ENCODE measurements at regions not wholly inside any gene's neighbourhood (a gene's known extent, or its start where the extent isn't known, plus 50 kb on each side); places are given as distances from the start of the nearest gene placed in this dataset.

DNA sequence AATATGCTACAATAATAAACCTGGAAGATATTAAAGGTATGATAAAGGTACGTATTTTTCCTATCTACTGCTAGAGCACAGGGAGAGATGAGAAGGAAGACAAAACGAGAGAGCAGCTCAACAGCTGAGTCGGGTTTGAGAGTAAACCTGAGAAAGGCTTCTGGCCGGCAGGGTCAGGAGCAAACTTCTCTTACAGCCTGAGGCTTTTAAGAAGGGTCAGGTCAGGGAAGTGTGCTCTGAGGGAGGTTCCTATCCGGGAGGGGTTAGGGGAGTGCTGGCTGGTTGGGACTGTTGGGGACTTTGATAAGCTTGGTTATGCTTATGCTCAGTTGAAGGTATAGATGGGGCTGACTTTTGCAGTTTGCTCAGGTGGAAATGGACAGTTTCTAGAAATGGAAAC lies 77.7 kb upstream of the PRR20A start:
- H2AFZ ChIP-seq (ENCODE audit: insufficient read depth, low read length, poor library complexity), result no peak overlapping the region
- no peak overlapping the region for H3K27ac ChIP-seq (ENCODE audit: low read depth, low read length)
- no peak overlapping the region for H4K8ac ChIP-seq (ENCODE audit: low read depth, low read length)
- H3K79me1 ChIP-seq (ENCODE audit: low read length), result no peaks in the 10 kb centered on the region
- no peak overlapping the region for H2BK120ac ChIP-seq (ENCODE audit: insufficient read depth, low read length, poor library complexity)
- no peak overlapping the region for H2BK5ac ChIP-seq (ENCODE audit: low read depth, low read length, poor library complexity)
- no peak overlapping the region for H4K91ac ChIP-seq (ENCODE audit: low read depth, low read length)
- no peaks in the 10 kb centered on the region for H3K9me3 ChIP-seq (ENCODE audit: insufficient read depth, low read depth, low read length)
- H3K14ac ChIP-seq (ENCODE audit: low read length), result no peak overlapping the region
- no peaks in the 10 kb centered on the region for H3K79me2 ChIP-seq (ENCODE audit: control insufficient read depth, insufficient read depth, low read length, poor library complexity)
- no peak overlapping the region for H4K12ac ChIP-seq (ENCODE audit: low read depth, low read length)
- H3K4me2 ChIP-seq (ENCODE audit: low read length), result no peak overlapping the region
- no peak for DNase-seq
- H2AK5ac ChIP-seq (ENCODE audit: low read length), result no peak overlapping the region
- no peak overlapping the region for H3K23ac ChIP-seq (ENCODE audit: low read length)
- no peak overlapping the region for H2BK12ac ChIP-seq (ENCODE audit: low read length)
- WGBS (ENCODE audit: extremely low coverage, insufficient coverage, insufficient read length), result no CpG with 5 or more reads among the region's 5 CpGs
- H3K9ac ChIP-seq (ENCODE audit: low read length), result no peak overlapping the region
- no peak overlapping the region for H3K4me3 ChIP-seq (ENCODE audit: low read depth, low read length)
- H3K4me1 ChIP-seq (ENCODE audit: control insufficient read depth in 1 of 2, insufficient read depth in 2 of 2, low read length in 2 of 2), result no peaks in the 10 kb centered on the region
- H3K27me3 ChIP-seq (ENCODE audit: insufficient read depth, low read length), result no peaks in the 10 kb centered on the region
- no peaks in the 10 kb centered on the region for H3K36me3 ChIP-seq (ENCODE audit: control insufficient read depth in 1 of 2, insufficient read depth in 2 of 2, low read length in 2 of 2)
- no peak overlapping the region for H3K18ac ChIP-seq (ENCODE audit: low read length)
- no peak overlapping the region for H3K4ac ChIP-seq (ENCODE audit: low read depth, low read length)

DNA sequence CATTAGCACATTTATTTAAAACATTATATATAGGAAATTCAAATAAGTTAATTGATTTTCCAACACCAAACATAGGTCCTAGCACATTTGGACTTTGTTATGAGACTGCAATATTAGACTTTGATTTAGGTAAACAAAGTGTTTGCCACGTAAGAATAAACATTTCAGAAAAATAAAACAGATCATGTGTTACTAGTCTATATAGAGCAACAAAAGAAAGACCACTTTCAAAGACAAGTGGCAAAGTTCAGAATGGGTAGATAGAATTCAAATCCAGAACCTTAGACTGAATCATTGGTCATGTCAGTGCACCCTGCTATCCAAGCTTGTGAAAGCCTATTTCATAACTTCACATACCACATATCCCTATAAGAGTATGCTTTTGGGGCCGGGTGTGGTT lies 66.7 kb upstream of the PRR20A start:
- no peaks in the 10 kb centered on the region for H3K9me3 ChIP-seq (ENCODE audit: insufficient read depth, low read depth, low read length)
- H3K4me1 ChIP-seq (ENCODE audit: control insufficient read depth in 1 of 2, insufficient read depth in 2 of 2, low read length in 2 of 2), result no peaks in the 10 kb centered on the region
- H3K27me3 ChIP-seq (ENCODE audit: insufficient read depth, low read length), result no peaks in the 10 kb centered on the region
- no peak overlapping the region for H3K18ac ChIP-seq (ENCODE audit: low read length)
- no peaks in the 10 kb centered on the region for H3K36me3 ChIP-seq (ENCODE audit: control insufficient read depth in 1 of 2, insufficient read depth in 2 of 2, low read length in 2 of 2)
- H4K12ac ChIP-seq (ENCODE audit: low read depth, low read length), result no peak overlapping the region
- no peak overlapping the region for H2AFZ ChIP-seq (ENCODE audit: insufficient read depth, low read length, poor library complexity)
- no peak overlapping the region for H3K4me2 ChIP-seq (ENCODE audit: low read length)
- no peaks in the 10 kb centered on the region for H3K79me1 ChIP-seq (ENCODE audit: low read length)
- H3K4ac ChIP-seq (ENCODE audit: low read depth, low read length), result no peak overlapping the region
- no peak overlapping the region for H2BK120ac ChIP-seq (ENCODE audit: insufficient read depth, low read length, poor library complexity)
- H3K27ac ChIP-seq (ENCODE audit: low read depth, low read length), result no peak overlapping the region
- H3K23ac ChIP-seq (ENCODE audit: low read length), result no peak overlapping the region
- H2AK5ac ChIP-seq (ENCODE audit: low read length), result no peak overlapping the region
- no CpG with 5 or more reads among the region's 2 CpGs for WGBS (ENCODE audit: extremely low coverage, insufficient coverage, insufficient read length)
- no peak overlapping the region for H3K4me3 ChIP-seq (ENCODE audit: low read depth, low read length)
- no peak overlapping the region for H4K91ac ChIP-seq (ENCODE audit: low read depth, low read length)
- H3K14ac ChIP-seq (ENCODE audit: low read length), result no peak overlapping the region
- no peak for DNase-seq
- H2BK5ac ChIP-seq (ENCODE audit: low read depth, low read length, poor library complexity), result no peak overlapping the region
- no peak overlapping the region for H3K9ac ChIP-seq (ENCODE audit: low read length)
- no peaks in the 10 kb centered on the region for H3K79me2 ChIP-seq (ENCODE audit: control insufficient read depth, insufficient read depth, low read length, poor library complexity)
- H4K8ac ChIP-seq (ENCODE audit: low read depth, low read length), result no peak overlapping the region
- H2BK12ac ChIP-seq (ENCODE audit: low read length), result no peak overlapping the region

DNA sequence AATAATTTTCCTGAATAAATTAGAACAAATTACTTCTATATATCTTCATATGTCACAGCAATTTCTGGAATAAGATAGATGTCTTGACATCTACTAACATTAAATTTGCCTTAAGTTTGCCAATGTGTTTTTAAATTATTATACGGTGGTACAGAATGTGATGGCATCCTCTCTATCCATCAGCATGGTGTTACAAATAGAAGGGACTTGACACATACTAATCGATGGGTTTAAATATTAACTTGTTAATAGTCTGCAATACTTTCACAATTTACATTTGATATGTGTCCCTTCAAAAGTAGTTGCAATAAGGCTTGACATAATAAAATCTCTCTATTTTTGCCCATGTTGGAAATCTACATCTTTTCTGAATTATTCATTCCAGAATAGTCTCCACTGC lies 65.1 kb upstream of the PRR20A start:
- no peak overlapping the region for H2AK5ac ChIP-seq (ENCODE audit: low read length)
- H3K9me3 ChIP-seq (ENCODE audit: insufficient read depth, low read depth, low read length), result no peaks in the 10 kb centered on the region
- no peak overlapping the region for H2BK12ac ChIP-seq (ENCODE audit: low read length)
- no peak for DNase-seq
- no peak overlapping the region for H4K12ac ChIP-seq (ENCODE audit: low read depth, low read length)
- H3K18ac ChIP-seq (ENCODE audit: low read length), result no peak overlapping the region
- no peak overlapping the region for H3K23ac ChIP-seq (ENCODE audit: low read length)
- H2BK5ac ChIP-seq (ENCODE audit: low read depth, low read length, poor library complexity), result no peak overlapping the region
- H3K27me3 ChIP-seq (ENCODE audit: insufficient read depth, low read length), result no peaks in the 10 kb centered on the region
- no peaks in the 10 kb centered on the region for H3K4me1 ChIP-seq (ENCODE audit: control insufficient read depth in 1 of 2, insufficient read depth in 2 of 2, low read length in 2 of 2)
- H2AFZ ChIP-seq (ENCODE audit: insufficient read depth, low read length, poor library complexity), result no peak overlapping the region
- H4K91ac ChIP-seq (ENCODE audit: low read depth, low read length), result no peak overlapping the region
- no peak overlapping the region for H2BK120ac ChIP-seq (ENCODE audit: insufficient read depth, low read length, poor library complexity)
- H3K9ac ChIP-seq (ENCODE audit: low read length), result no peak overlapping the region
- H3K36me3 ChIP-seq (ENCODE audit: control insufficient read depth in 1 of 2, insufficient read depth in 2 of 2, low read length in 2 of 2), result no peaks in the 10 kb centered on the region
- H4K8ac ChIP-seq (ENCODE audit: low read depth, low read length), result no peak overlapping the region
- no peak overlapping the region for H3K4me3 ChIP-seq (ENCODE audit: low read depth, low read length)
- H3K4me2 ChIP-seq (ENCODE audit: low read length), result no peak overlapping the region
- H3K79me1 ChIP-seq (ENCODE audit: low read length), result no peaks in the 10 kb centered on the region
- no peak overlapping the region for H3K4ac ChIP-seq (ENCODE audit: low read depth, low read length)
- no peak overlapping the region for H3K14ac ChIP-seq (ENCODE audit: low read length)
- no CpG with 5 or more reads among the region's 2 CpGs for WGBS (ENCODE audit: extremely low coverage, insufficient coverage, insufficient read length)
- no peaks in the 10 kb centered on the region for H3K79me2 ChIP-seq (ENCODE audit: control insufficient read depth, insufficient read depth, low read length, poor library complexity)
- H3K27ac ChIP-seq (ENCODE audit: low read depth, low read length), result no peak overlapping the region

DNA sequence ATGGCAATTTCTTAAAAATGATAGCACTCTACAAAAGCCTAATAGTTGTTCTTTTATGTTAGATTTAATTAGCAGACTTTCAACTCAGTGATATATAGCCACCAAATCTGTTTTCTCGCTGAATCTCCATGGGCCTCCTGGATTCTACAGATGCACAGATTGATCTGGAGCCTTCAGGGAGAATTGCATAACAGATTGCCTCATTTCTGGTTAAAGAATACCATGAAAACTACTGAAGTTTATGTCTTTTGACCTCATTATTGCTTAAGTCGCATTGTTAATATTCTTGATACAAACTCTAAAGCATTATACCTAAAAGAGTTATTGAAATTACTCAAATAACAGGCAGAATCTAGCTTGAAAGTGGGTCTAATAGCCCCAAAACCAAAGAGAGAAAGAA lies 53.7 kb upstream of the PRR20A start:
- H3K79me2 ChIP-seq (ENCODE audit: control insufficient read depth, insufficient read depth, low read length, poor library complexity), result no peaks in the 10 kb centered on the region
- no CpG with 5 or more reads among the region's 2 CpGs for WGBS (ENCODE audit: extremely low coverage, insufficient coverage, insufficient read length)
- H3K4ac ChIP-seq (ENCODE audit: low read depth, low read length), result no peak overlapping the region
- no peaks in the 10 kb centered on the region for H3K27me3 ChIP-seq (ENCODE audit: insufficient read depth, low read length)
- no peak overlapping the region for H2AK5ac ChIP-seq (ENCODE audit: low read length)
- DNase-seq, result no peak
- no peaks in the 10 kb centered on the region for H3K79me1 ChIP-seq (ENCODE audit: low read length)
- no peak overlapping the region for H2AFZ ChIP-seq (ENCODE audit: insufficient read depth, low read length, poor library complexity)
- no peak overlapping the region for H4K8ac ChIP-seq (ENCODE audit: low read depth, low read length)
- no peak overlapping the region for H2BK5ac ChIP-seq (ENCODE audit: low read depth, low read length, poor library complexity)
- H3K27ac ChIP-seq (ENCODE audit: low read depth, low read length), result no peak overlapping the region
- no peaks in the 10 kb centered on the region for H3K4me1 ChIP-seq (ENCODE audit: control insufficient read depth in 1 of 2, insufficient read depth in 2 of 2, low read length in 2 of 2)
- no peak overlapping the region for H4K91ac ChIP-seq (ENCODE audit: low read depth, low read length)
- no peak overlapping the region for H3K4me3 ChIP-seq (ENCODE audit: low read depth, low read length)
- no peak overlapping the region for H3K18ac ChIP-seq (ENCODE audit: low read length)
- no peak overlapping the region for H3K4me2 ChIP-seq (ENCODE audit: low read length)
- no peak overlapping the region for H3K23ac ChIP-seq (ENCODE audit: low read length)
- H3K9ac ChIP-seq (ENCODE audit: low read length), result no peak overlapping the region
- no peak overlapping the region for H2BK12ac ChIP-seq (ENCODE audit: low read length)
- no peak overlapping the region for H4K12ac ChIP-seq (ENCODE audit: low read depth, low read length)
- H2BK120ac ChIP-seq (ENCODE audit: insufficient read depth, low read length, poor library complexity), result no peak overlapping the region
- no peaks in the 10 kb centered on the region for H3K36me3 ChIP-seq (ENCODE audit: control insufficient read depth in 1 of 2, insufficient read depth in 2 of 2, low read length in 2 of 2)
- no peaks in the 10 kb centered on the region for H3K9me3 ChIP-seq (ENCODE audit: insufficient read depth, low read depth, low read length)
- no peak overlapping the region for H3K14ac ChIP-seq (ENCODE audit: low read length)
